NCI-H2107 treated with DMSO at 0.1 percent for 48 hours (cell line): ENCODE measurements at regions not wholly inside any gene's neighbourhood (a gene's known extent, or its start where the extent isn't known, plus 50 kb on each side); places are given as distances from the start of the nearest gene placed in this dataset.

Experiments
- DNase-seq: peaks from one replicate; lab custom pipeline; 2025; ENCODE audit not compliant: unreplicated experiment; lab: John Stamatoyannopoulos, UW

GRCh38 chr4:35500812-35501211, 743.5 kb downstream of the ARAP2 start:
- no peak for DNase-seq

DNA sequence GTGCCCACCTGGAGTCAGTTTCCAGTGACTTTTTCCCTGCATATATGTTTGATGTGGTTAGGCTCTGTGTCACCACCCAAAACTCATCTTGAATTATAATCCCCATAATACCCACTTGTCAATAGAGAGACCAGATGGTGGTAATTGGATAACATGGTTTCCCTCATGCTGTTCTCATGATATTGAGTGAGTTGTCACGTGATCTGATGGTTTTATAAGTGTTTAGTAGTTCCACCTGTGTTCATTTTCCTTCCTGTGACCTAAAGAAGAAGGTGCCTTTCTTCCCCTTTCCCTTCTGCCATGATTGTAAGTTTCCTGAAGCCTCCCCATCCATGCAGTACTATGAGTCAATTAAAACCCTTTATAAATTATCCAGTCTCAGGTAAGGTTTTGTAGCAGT, 740.9 kb downstream of the ARAP2 start:
- no peak for DNase-seq

DNA sequence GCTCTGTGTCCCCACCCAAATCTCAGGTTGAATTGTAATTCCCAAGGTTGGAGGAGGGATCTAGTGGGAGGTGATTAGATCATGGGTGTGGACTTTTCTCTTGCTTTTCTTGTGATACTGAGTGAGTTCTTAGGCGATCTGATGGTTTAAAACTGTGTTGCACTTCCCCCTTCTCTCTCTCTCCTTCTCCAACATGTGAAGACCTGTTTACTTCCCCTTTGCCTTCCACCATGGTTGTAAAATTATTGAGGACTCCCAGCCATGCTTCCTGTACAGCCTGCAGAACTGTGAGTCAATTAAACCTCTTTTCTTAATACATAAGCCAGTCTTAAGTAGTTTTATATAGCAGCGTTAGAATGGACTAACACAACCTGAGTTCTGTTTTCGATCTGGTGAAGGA, 738.2 kb downstream of the ARAP2 start:
- DNase-seq, result no peak

DNA sequence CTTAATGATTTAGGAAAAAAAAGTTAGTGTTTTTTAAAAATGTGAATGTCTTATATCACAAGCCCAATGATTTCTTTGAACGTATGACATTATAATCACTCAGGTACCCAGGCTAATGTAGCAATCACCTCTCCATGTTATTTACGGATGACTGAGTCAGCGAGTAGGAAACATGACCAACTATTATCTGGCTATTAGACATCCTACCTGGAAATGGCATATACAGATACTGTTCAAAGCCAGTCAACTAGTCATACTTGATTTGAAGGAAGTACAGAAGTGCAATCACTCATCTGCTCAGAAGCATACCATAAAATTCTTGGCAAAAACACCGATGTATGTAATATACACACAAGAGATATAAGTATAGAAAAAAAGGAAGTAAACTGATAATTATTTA, 732.5 kb downstream of the ARAP2 start:
- DNase-seq, result no peak

DNA sequence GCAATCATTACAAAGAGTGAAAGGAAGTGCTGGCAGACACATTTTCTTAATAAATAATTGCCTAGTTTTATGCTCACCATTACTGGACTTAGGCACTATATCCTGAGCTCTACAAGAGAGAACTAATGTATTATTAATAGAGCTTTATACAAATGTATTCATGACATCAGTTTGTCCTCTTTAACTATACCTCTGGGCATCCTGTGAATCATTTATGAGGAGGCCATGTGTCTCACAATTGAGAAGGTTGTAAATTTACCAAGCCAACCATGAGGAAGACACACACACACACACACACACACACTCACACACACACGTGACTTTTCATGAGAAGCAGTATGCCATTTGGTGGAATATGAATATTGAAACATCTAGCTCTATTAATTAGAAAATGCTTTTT, 728.2 kb downstream of the ARAP2 start:
- DNase-seq, result no peak

DNA sequence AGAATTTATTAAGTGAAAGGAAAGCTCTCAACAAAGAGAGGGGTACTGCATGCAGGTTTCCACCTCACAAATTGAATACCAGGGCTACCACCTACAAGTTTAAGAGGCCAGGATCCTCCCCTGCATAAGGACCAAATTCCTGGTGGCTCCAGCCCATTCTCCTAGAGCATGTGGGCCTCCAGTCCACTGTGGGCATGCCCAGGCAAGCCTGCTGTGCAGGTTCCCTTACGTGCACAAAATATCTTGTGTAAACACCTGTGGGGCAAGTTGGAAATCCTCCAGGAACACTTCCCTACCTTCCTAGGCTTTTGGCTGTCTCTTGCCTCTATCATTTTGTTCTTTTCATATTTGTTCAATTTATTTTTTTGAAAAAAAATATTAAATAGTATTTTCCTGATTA, 724.3 kb downstream of the ARAP2 start:
- no peak for DNase-seq

DNA sequence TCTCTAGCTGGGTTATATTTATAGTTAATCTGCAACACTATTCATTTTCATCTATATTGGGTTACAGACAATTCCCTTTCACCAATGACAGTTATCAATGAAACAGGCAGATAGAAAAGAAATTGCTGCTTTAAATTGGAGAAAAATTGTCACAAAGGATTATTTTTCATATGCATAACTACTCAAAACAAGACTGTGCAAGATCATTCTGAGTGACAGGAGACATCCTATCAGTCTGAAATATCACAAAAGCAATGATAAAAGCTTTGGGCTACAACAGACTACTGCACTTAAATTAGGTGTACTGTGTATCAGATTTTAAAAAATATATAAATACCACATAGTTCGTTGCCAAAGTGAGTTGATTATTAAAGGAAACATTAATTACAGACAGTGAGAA, 722.6 kb downstream of the ARAP2 start:
- no peak for DNase-seq

DNA sequence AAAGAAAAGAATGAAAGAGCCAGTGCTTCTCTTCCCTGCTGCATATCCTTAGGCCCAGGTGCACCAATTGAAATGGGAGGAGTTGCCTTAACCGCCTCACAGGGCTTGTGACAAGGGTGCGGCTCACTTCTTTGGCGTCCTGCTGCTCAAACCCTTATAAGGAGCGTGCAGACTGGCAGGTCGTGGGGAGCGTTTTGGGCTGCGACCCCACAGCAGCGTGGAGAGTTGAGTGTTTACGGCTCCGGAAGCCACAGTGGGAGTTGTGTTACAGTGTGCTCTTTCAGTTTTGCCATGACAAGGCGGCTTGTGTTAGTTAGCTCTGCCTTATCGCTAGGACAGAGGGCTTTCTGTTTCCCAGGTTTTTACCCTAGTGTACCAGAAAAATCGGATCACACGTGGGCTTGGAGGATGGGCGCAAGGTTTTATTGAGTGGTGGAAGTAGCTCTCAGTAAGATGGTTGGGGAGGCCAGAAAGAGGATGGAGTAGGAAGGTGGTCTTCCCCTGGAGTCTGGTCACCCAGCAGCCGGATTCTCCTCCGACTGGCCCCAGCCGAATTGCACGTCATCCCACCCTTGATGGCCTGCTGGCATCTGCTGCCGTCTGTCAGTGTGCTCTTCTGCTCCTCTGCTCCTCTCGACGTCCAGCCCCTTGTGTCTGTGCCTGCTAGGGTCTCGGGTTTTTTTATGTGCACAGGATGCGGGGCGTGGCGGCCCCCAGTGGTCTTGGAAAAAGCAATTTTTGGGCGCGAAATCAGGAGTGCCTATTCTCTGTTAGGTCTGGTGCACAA, 718.9 kb downstream of the ARAP2 start:
- no peak for DNase-seq

- no peak for DNase-seq
Observed at GRCh38 chr4:35526456-35526855, 717.9 kb downstream of the ARAP2 start.

DNA sequence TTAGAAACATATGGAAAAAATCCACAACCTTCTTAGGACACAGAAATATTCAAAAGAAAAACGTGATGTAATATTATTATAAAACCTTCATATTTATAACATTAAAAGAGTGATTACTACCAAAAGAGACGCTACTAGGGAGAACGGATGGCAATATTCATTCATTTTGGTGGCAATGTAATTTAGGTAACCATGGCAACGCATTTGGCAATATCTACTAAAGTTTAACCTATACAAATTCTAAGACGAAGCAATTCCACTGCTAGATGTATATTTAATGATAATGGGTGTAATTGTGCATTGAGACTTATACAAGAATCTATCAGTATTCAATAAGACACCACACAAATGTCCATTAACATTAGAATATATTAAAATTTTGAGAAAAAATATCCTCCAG, 709.4 kb downstream of the ARAP2 start:
- no peak for DNase-seq

GRCh38 chr4:35538807-35539206, 705.5 kb downstream of the ARAP2 start:
- no peak for DNase-seq

DNA sequence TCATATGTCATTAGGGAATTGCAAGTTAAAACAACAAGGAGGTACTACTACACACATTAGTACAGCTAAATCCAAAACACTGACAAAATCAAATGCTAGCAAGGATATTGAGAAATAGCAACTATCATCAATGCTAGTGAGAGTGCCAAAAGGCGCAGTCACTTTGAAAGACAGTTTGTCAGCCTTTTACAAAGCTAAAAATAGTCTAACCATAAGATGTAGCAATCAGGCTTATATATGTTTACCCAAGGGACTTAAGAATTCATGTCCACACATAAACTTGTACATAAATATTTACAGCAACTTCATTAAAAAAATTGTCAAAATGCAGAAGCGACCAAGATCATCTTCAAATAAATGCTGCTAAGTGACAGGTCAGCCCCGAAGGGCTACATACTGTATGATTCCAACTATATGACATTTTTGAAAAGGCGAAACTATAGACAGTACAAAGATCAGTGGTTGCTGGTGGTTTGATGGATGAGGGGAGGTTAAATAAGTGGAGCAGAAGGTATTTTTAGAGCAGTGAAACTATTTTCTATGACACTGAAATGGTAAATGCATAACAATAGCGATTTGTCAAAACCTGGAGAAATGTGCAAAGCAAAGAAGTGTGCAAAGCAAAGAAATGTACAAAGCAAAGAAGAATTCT, 704.8 kb downstream of the ARAP2 start:
- no peak for DNase-seq

DNA sequence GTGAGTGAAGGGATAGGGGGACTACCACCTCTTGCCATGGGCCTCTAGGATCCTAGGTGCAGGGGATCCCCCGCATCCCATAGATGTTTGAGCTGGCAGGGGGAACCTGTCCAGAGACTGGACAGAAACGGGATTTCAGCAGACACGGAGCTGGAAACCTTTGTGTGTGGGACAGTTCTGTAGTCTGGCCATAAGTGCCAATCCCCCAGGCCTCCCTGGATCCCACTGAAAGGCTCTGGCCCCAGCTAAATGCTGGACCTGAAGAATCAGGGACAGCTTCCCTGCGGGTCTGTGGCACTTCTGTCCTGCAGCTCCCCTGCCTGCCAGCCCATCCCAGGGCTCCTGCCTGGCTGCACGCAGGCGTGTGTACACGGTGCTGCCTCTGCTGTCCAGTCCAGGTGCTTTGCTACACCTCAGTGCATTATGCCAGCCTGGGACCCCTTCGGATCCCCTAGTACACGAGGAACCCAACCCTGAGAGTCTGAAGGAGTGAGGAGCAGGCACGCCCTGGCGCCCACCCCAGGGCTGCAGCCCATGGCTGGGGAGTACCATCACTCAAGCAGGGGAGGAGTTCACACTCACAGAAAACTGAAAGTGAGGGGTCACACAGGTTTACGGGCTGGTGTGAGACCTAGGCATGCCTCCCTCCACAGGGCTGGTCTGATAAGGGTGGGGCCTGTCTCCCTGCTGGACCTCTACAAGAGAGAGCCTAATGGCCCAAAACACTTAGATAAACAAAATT, 703.0 kb downstream of the ARAP2 start:
- DNase-seq, result no peak

DNA sequence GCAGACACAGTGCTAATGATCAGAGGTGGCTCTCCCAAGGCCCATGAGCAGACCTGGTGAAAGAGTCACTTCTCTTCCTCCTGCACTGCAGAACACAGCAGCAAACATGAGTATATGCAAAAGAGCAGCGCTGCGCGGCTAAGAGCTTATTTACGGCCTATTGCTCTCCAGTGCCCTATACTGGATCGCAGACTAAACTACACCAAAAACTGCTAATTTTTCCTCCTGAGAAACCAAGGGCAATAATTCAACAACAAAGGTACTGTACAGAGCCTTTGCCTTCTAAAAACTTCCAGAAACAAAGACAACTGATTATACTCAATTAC, 702.5 kb downstream of the ARAP2 start:
- DNase-seq, result no peak

DNA sequence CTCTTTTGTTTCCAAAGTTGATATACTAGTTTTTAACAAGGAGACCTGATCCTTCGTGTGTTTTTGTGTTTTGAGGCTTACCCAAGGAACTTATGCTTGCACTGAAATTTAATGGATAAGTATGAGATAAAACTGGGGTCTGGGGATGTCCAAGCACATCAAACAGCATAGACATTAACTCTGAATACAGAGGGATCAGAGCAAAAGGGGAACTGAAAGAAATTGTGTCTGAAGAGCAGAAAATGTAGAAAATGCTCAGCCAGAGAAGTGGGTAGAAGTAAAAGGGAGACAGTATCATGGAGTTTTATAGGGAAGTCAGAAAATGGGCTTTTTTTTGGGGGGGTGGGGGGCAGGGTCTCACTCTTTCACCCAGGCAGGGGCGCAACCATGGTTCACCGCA, 695.4 kb downstream of the ARAP2 start:
- no peak for DNase-seq

DNA sequence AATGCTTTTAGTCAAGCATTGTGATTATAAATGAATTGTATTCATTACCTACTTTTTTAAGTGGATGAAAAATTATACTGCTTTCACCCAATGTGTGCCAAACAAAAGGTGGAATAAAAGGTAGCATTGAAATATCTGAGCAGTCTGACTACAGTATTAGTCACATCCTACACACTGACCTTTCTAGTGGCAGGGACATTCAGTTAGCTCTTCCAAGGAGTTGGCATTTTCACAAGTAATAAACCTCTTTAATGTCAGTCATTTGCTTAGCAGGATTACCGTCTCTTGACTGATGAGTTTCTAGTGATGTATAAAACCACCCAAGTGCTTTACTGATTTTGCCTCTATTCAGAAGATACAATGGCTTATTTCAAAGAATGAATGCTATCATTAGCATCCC, 687.9 kb downstream of the ARAP2 start:
- no peak for DNase-seq

- no peak for DNase-seq
Observed at GRCh38 chr4:35559559-35560365, 684.6 kb downstream of the ARAP2 start.

GRCh38 chr4:35562861-35563260, 681.5 kb downstream of the ARAP2 start:
- DNase-seq, result no peak

- DNase-seq, result no peak
Observed at GRCh38 chr4:35565640-35566039, 678.7 kb downstream of the ARAP2 start.

GRCh38 chr4:35591035-35591434, 653.3 kb downstream of the ARAP2 start:
- DNase-seq, result no peak

- DNase-seq, result no peak
Observed at GRCh38 chr4:35604252-35604651, 640.1 kb downstream of the ARAP2 start.
